Hematopoietic multipotent progenitor cell treated with erythropoietin and hydrocortisone succinate and interleukin-3 and kit ligand, for 4 days (in vitro differentiated cells): ENCODE measurements at regions not wholly inside any gene's neighbourhood (a gene's known extent, or its start where the extent isn't known, plus 50 kb on each side); places are given as distances from the start of the nearest gene placed in this dataset.
A peak's percentile ranks its signal among the peaks of the same experiment; 100 is the strongest.

ENCODE experiments used
- DNase-seq: peaks from one replicate; pipeline ENCODE4 v3.0.0-alpha.2; 2015

DNA sequence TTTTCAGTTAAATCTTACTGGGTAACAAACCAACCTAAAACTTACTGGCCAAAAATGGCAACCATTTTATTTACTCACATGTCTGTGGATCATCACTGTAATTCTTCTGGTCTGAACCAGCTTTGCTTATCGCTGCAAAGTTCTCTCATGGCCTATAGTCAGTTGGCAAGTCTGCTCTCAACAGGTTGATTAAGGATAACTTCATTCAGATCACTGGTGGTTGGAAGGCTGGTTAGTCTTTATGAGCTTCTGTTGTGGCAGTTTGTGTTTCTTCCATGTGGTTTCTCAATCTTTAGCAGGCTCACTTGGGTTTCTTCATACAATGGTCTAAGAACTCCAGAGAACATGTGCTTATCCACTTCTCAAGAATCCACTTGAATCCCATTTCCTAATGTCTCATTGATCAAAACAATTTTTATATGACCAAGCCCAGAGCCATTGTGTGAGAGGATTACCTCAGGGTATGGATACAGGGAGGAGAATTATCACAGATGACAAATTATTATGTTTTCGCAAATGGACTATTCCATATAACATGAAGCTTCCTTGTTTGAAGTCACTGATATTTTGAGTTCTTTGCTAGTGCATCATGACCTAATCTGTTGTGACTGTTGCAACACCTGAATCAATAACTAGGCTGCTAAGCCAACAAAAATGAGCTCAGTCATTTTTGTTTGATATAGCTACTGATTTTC is 155.4 kb upstream of the BMP2 start:
- DNase-seq, result no peak

- no peak for DNase-seq
These were observed 160.8 kb upstream of the BMP2 start for GRCh38 chr20:6606651-6607050.

GRCh38 chr20:6605055-6605935 is 162.2 kb upstream of the BMP2 start:
- DNase-seq, result no peak

GRCh38 chr20:6604179-6604578 is 163.3 kb upstream of the BMP2 start:
- no peak for DNase-seq

- no peak for DNase-seq
These were observed 167.4 kb upstream of the BMP2 start for GRCh38 chr20:6599876-6600735.

DNA sequence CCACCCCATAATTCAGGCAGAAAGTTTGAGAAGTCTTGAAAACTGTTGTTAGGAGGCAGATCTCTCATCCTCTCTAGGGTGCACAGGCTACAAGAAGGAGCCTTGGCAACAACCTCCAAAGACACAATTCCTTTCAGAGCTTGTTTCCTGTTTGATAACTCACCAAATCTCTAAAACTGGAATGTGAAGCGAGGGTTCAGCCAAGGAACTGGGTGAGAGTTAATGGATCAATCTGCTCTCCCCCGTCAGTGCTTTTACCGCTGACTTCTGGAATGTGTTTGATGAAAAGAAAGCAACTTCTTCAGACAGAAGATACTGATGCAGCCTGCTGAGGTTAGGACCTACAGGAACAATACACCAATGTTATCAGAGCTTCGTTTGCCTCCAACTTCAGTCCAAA is 171.8 kb upstream of the BMP2 start:
- no peak for DNase-seq

DNA sequence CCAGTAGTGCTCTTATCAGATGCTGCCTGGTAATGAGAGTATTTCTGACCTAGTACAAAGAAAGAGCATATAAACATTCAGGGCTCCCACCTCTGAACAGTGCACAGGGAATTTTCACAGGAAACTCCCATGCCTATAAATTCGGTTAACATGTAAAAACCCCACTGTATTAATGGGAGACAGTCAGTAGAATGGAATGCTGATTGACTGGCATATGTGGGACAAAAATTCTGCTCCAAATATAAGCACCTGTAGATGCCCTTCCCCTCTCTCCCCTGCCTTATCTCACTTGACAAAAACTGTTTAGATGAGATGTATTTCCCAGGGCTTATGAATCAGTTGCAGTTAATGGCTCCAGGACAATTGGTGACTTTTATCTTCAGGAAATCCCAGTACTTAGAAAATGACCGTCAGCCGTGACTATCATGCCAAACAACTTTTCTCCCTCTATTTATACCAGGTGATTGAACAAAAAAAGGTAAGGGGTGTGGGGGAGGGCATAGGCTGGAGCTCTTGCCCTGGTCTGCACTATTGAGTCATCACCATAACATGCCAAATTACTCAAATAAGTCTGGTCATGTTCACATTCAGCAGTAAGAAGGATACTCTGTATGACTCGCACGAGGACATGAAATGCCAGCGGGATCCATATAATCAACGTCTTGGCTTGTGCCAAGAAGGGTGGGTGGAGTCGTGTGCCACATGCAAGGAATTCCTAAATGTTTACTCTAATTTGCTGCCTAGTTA is 176.4 kb upstream of the BMP2 start:
- no peak for DNase-seq

GRCh38 chr20:6588296-6588695 is 179.2 kb upstream of the BMP2 start:
- peak; percentile 59 for DNase-seq

DNA sequence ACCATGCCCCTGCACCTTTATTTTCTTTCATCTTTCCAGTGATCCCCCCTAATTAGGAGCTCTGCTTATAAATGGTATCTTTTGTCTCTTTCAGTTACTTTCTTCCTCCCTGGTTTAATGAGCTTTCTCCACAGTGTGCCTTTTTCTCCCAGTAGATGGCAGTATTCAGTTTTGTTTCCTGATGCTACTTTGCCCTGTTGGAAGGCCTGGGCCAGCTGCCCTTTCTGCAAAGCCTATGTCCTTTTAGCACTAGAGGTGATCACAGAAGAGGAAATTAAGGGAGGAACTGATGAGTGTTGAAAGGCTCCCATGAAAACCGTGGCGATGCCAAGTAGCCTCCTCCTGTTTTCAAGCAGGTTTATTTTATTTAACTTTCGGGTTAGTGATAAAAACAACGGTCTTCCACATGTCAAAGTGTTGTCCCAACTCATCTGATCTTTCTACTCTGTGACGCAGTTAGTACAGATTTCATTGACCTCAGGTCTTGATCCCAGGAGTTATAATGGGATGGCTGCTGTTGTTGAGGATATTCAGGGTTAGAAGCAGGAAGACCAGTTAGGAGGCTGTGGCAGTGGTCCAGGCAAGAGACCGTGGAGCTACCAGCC is 184.2 kb upstream of the BMP2 start:
- peak; percentile 74 for DNase-seq

GRCh38 chr20:6582449-6582848 is 185.0 kb upstream of the BMP2 start:
- no peak for DNase-seq

GRCh38 chr20:6580486-6580885 is 187.0 kb upstream of the BMP2 start:
- DNase-seq, result no peak

GRCh38 chr20:6579824-6580223 is 187.7 kb upstream of the BMP2 start:
- DNase-seq, result no peak

DNA sequence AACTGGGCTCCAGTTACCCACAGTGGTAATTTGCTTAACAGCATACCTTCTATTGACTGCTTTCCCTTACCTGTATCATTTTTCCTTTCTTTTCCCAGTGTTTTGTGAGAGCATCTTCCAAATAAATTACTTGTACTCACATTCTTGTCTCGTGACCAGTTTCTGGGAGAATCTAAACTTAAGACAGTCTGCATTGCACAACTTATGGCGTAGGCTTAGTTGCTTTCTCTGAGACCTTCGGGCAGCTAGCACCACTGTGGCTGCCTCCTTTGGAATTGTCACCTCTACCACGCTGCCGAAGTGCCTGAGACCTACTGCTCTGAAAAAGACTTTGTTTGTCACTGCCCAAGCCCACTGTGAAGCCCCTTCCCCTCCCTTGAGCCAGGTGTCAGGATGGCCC is 188.1 kb upstream of the BMP2 start:
- DNase-seq, result no peak

GRCh38 chr20:6577451-6577850 is 190.0 kb upstream of the BMP2 start:
- DNase-seq, result no peak

GRCh38 chr20:6576726-6577125 is 190.8 kb upstream of the BMP2 start:
- no peak for DNase-seq

- peak; percentile 88 for DNase-seq
These were observed 191.5 kb upstream of the BMP2 start for GRCh38 chr20:6575912-6576401.

DNA sequence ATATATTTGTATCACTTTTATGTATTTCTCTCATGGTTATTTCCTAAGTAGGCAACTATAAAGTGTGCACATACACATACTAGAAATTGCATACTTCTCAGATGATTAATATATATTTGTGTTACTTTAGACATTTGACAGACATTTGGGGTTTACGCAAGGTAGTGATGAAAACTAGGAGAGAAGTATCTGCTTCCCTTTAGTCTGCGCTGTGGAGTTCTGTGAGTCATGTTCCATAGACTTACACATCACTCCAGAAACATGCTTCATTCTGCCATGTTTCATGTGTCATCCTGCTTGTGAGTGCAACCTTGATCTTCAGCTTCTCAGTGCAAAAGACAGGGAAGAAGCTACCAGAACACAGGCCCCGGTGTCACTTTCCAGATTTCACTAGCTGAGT is 200.7 kb upstream of the BMP2 start:
- no peak for DNase-seq

- no peak for DNase-seq
These were observed 205.4 kb upstream of the BMP2 start for GRCh38 chr20:6562111-6562510.

- no peak for DNase-seq
These were observed 206.5 kb upstream of the BMP2 start for GRCh38 chr20:6560978-6561377.

- no peak for DNase-seq
These were observed 207.7 kb upstream of the BMP2 start for GRCh38 chr20:6559791-6560190.

GRCh38 chr20:6558341-6558740 is 209.1 kb upstream of the BMP2 start:
- no peak for DNase-seq
